Neutrophil (primary cell): ENCODE measurements at regions not wholly inside any gene's neighbourhood (a gene's known extent, or its start where the extent isn't known, plus 50 kb on each side); places are given as distances from the start of the nearest gene placed in this dataset.
"Not testable (repeated sequence)": the region's sequence is repeated elsewhere in the genome, so short reads cannot be mapped to it uniquely, and the experiment has no call there.

ENCODE experiments used
- H3K27ac ChIP-seq: fragments of 200-600 bp; sonication (generic); 2 replicates; pipeline ENCODE4 v1.5.1; 2016; ENCODE audit warnings: mild to moderate bottlenecking, moderate library complexity
- H3K27me3 ChIP-seq: fragments of 200-600 bp; sonication (generic); 2 replicates; pipeline ENCODE4 v1.6.0; 2016; ENCODE audit warnings: mild to moderate bottlenecking
- H3K36me3 ChIP-seq: fragments of 200-600 bp; sonication (generic); 2 replicates; pipeline ENCODE4 v1.5.1; 2017
- H3K4me1 ChIP-seq, 2 experiments: fragments of 200-600 bp in 1 of 2; sonication (generic) in 1 of 2; 1 replicate in 1 of 2; 2 replicates in 1 of 2; pipeline versions ENCODE4 v1.5.1 to v1.6.1; 2013 to 2016; ENCODE audit warnings: low read depth in 1 of 2, low read length in 1 of 2, mild to moderate bottlenecking in 1 of 2, moderate library complexity in 1 of 2; ENCODE audit not compliant: control insufficient read depth in 1 of 2, insufficient read depth in 1 of 2
- H3K4me3 ChIP-seq, 2 experiments: fragments of 200-600 bp in 1 of 2; sonication (generic) in 1 of 2; 1 replicate in 1 of 2; 2 replicates in 1 of 2; pipeline ENCODE4 v1.5.1; 2013 to 2016; ENCODE audit warnings: low read depth in 1 of 2, low read length in 1 of 2, mild to moderate bottlenecking in 1 of 2, moderate library complexity in 1 of 2
- H3K9me3 ChIP-seq: fragments of 200-600 bp; sonication (generic); 2 replicates; pipeline ENCODE4 v1.5.1; 2016

DNA sequence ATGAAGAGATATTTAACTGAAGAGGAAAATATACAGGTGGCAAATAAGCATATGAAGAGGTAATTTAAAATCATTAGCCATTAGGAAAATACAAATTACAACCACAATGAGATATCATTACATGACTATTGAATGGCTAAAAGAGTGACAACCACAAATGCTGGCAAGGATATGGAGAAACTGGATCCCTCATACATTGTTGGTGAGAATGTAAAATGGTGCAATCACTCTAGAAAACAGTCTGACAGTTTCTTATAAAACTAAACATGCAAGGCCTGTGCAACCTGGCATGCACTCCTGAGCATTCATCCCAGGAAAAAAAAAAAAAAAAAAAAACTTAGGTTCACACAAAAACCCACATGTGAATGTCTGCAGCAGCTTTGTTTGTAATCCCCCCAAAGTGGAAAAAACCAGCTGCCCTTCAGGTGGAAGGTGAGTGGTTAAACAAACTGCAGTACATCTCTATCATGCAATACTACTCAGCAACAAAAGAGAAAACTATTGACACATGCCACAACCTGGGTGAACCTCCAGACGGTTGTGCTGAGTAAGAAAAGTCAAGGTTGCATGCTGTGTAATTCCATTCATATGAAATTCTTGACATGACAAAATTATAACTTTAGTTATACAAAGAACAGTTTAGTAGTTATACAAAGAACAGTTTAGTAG is 189.2 kb upstream of the IRF2BP2 start:
- not testable (repeated sequence) for H3K27ac ChIP-seq, H3K9me3 ChIP-seq, H3K27me3 ChIP-seq, H3K4me3 ChIP-seq, H3K36me3 ChIP-seq
- peaks cover 11 to 12% of the 10 kb centered on the region in 2 experiments for H3K4me1 ChIP-seq

DNA sequence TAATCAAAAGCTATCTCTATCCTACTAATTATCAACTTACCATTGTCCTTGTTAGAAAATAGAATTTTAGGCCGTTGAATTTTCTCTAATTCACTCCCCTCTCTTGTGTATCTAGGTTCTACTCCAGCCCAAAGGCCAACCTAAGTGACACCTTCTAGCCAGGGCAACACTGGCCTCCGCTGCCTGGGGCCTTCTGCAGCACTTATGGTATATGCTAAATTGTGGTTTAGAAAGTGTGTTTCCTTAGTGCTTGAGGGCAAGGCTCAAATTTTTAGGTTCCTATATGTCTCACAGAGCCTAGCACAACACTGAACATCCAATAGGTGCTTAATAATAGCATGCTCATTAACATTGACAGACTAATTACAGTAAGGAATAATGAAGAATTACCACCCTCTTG is 187.2 kb upstream of the IRF2BP2 start:
- H3K27me3 ChIP-seq, H3K4me1 ChIP-seq, H3K4me3 ChIP-seq, H3K27ac ChIP-seq, H3K9me3 ChIP-seq, H3K36me3 ChIP-seq: not testable (repeated sequence)

DNA sequence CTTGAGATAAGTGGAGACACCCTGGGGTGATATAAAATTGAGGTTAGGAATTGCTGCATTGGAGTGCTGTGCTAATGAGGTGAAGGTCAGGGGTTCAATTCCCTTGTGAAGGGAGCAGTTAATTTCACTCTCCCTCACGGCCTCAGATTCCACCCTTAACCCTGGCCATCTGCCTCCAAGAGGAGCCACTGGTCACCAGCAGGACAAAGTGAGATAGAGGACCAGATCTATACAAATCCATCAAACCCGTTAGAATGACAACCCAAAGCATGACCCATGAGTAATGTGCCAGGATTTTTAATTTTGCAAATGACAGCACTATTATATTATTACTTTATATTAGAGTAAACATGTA is 186.4 kb upstream of the IRF2BP2 start:
- not testable (repeated sequence) for H3K9me3 ChIP-seq, H3K27ac ChIP-seq, H3K36me3 ChIP-seq, H3K27me3 ChIP-seq, H3K4me1 ChIP-seq, H3K4me3 ChIP-seq

- H3K27me3 ChIP-seq, H3K27ac ChIP-seq, H3K9me3 ChIP-seq, H3K36me3 ChIP-seq, H3K4me3 ChIP-seq, H3K4me1 ChIP-seq: not testable (repeated sequence)
Observed at GRCh38 chr1:234795711-234796437, 185.9 kb upstream of the IRF2BP2 start.

DNA sequence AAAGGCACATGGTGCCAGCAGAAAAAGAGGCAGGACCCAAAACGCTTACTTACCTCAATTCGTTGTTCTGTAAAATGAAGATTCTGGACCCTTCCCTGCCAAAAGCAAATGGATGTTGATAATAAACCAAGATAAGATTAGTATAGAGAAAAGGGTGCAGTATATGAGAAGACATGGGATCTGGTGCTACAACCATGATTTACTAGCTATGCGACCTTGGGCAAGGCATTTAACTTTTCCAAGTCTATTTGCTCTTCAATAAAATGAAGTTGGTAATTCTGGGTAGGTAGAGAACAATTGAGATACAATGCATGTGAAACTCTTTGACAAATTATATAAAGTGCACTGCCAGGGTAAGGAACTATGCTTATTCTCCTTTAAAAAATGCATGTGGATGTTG is 185.0 kb upstream of the IRF2BP2 start:
- H3K4me1 ChIP-seq, H3K36me3 ChIP-seq, H3K27ac ChIP-seq, H3K4me3 ChIP-seq, H3K27me3 ChIP-seq, H3K9me3 ChIP-seq: not testable (repeated sequence)

- H3K36me3 ChIP-seq, H3K27ac ChIP-seq, H3K27me3 ChIP-seq, H3K9me3 ChIP-seq, H3K4me3 ChIP-seq, H3K4me1 ChIP-seq: not testable (repeated sequence)
Observed at GRCh38 chr1:234794452-234794851, 184.5 kb upstream of the IRF2BP2 start.

- not testable (repeated sequence) for H3K4me3 ChIP-seq, H3K27me3 ChIP-seq, H3K27ac ChIP-seq, H3K9me3 ChIP-seq, H3K4me1 ChIP-seq, H3K36me3 ChIP-seq
Observed at GRCh38 chr1:234793924-234794323, 183.9 kb upstream of the IRF2BP2 start.

DNA sequence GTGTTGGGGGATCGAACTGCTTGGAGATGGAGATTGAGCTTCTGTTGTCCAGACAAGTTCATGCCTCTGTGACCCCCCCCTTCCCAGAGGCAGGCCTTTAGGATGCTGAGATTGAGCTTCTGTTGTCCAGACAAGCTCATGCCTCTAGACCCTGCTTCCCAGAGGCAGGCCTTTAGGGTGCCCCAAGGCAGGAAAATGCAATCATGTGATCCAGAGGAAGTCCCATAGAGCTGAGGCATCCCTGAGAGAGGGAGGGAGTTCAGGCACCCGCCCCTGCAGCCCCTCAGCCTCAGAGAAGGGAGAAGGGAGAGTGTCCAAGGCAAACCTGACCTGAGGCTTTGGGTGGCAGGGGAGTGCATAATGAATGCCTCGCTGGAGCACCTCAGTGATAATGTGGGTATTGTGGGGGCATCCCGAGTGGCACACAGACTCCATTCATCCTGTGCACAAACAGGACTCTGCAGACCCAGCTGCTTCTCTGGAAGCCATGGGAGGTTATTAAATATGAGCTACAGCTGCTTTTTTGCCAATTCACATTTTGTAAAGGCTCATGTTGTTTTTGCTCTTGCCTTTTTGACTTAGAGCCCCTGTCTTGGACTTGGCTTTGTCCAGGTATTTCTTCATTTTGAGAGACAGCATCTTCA is 182.4 kb upstream of the IRF2BP2 start:
- H3K27me3 ChIP-seq, H3K27ac ChIP-seq, H3K4me3 ChIP-seq, H3K9me3 ChIP-seq, H3K4me1 ChIP-seq, H3K36me3 ChIP-seq: not testable (repeated sequence)

DNA sequence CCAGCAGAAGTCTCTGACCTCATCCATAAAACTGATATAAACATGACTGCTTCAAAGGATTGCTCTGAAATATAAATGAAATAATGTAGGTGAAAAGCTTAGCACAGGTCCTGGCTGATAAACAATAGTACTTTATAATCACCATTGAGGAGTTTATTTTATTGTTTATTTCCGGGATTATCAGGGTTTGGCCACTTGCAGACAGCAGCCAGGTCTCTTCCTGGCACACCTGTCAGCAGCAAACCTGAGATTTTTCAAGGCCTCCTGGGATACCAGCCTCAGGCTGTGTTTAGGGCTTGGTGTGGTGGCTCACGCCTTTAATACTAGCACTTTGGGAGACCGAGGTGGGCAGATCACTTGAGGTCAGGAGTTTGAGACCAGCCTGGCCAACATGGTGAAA is 181.6 kb upstream of the IRF2BP2 start:
- not testable (repeated sequence) for H3K27ac ChIP-seq, H3K4me1 ChIP-seq, H3K27me3 ChIP-seq, H3K9me3 ChIP-seq, H3K4me3 ChIP-seq, H3K36me3 ChIP-seq

DNA sequence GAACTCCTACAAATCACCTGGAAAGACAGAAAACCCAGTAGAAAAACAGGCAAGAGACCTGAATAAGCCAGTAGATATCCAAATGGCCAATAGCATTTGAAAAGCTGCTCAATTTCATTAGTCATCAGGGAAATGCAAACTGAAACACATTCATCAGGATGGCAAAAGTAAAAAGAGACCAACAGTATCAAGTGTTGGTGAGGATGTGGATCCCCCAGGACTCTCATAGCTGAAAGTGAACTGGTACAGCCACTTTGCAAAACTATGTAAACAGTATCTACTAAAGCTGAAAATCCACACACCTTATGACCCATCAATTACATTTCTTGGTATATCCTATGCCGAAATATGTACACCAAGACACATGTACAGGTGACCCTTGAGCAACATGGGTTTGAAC is 180.4 kb upstream of the IRF2BP2 start:
- not testable (repeated sequence) for H3K27ac ChIP-seq, H3K27me3 ChIP-seq, H3K36me3 ChIP-seq, H3K9me3 ChIP-seq, H3K4me1 ChIP-seq, H3K4me3 ChIP-seq

GRCh38 chr1:234787011-234787584 is 177.1 kb upstream of the IRF2BP2 start:
- H3K9me3 ChIP-seq: not testable (repeated sequence)

GRCh38 chr1:234785922-234786321 is 175.9 kb upstream of the IRF2BP2 start:
- H3K36me3 ChIP-seq, H3K27ac ChIP-seq, H3K4me1 ChIP-seq, H3K9me3 ChIP-seq, H3K4me3 ChIP-seq, H3K27me3 ChIP-seq: not testable (repeated sequence)

More at GRCh38 chr1:234787011-234787584, 177.1 kb upstream of the IRF2BP2 start:
- H3K4me1 ChIP-seq, H3K27me3 ChIP-seq, H3K27ac ChIP-seq, H3K36me3 ChIP-seq, H3K4me3 ChIP-seq: not testable (repeated sequence)

DNA sequence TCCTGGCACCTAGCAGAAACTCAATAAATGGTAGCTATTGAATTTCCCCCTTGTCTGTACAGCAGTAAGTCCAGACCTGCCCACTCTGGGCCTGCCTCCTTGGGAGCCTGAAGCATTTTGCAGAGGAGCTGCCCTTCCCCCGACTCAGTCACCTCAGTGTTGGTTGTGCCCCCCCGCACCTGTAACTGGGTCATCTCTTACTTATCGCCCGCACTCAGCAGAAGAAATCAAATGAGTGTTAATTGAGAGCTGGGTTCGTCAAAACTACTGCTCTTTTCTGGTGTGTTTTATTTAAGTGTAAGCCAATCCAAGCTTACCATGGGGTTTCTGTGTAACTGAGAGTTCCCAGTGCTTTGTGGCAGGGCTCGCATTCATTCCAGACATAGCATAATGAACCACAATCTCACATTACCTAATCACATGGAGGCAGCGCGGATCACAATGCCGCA is 175.5 kb upstream of the IRF2BP2 start:
- not testable (repeated sequence) for H3K4me3 ChIP-seq, H3K4me1 ChIP-seq, H3K27ac ChIP-seq, H3K27me3 ChIP-seq, H3K36me3 ChIP-seq, H3K9me3 ChIP-seq

DNA sequence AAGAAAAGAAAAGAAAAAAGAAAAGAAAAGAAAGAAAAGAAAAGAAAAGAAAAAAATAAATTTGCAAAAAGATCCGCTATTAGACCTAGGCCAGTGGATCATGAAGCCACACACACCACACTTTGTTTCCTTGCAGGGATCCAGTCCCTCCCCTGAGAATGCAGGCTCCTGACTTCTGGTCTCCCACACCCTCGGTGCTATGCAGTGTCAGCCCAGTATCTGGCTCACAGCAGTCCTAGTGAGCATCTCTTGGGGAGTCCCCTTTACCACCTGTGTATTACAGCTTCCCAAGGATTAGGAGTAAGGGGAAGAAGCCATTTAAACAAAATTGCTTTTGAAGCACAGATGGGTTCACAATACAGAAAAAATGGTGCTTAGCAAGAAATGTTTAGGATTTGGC is 174.1 kb upstream of the IRF2BP2 start:
- H3K27me3 ChIP-seq, H3K4me1 ChIP-seq, H3K36me3 ChIP-seq, H3K4me3 ChIP-seq, H3K27ac ChIP-seq, H3K9me3 ChIP-seq: not testable (repeated sequence)
